ENCODE measurements at regions not wholly inside any gene's neighbourhood (a gene's known extent, or its start where the extent isn't known, plus 50 kb on each side); places are given as distances from the start of the nearest gene placed in this dataset.

GRCh38 chr9:20095430-20096092 lies 306.7 kb upstream of the SLC24A2 start:
- Histone ChIP-seq H3K4me1 (no peaks in the 10 kb centered on the region), H3K27ac (no peak overlapping the region), H3K4me3 (no peak overlapping the region), H3K36me3 (no peaks in the 10 kb centered on the region), H3K27me3 (no peaks in the 10 kb centered on the region), H3K9me3 (peaks cover 0 to 8% (median 4%) of the 10 kb centered on the region in 4 donors)
- no peak for DNase-seq
- intact Hi-C loops (cut with DNase I; ENCODE audit: low total_unique reads): no loop called here
- 68 to 80% (median 75%) methylated on average over 5 of the region's 5 CpGs for WGBS, 5 donors
- TF ChIP-seq POLR2AphosphoS5 (IDR thresholded peaks at IDR 0.05) (no peak), CTCF (IDR thresholded peaks at IDR 0.05) (no peak), EP300 (IDR thresholded peaks at IDR 0.05) (no peak), POLR2A (IDR thresholded peaks at IDR 0.05) (no peak)

GRCh38 chr9:20092561-20092960 lies 303.7 kb upstream of the SLC24A2 start:
- H3K36me3 ChIP-seq: no peaks in the 10 kb centered on the region
- H3K27ac ChIP-seq: no peak overlapping the region
- peaks cover 0 to 11% (median 4%) of the 10 kb centered on the region in 4 donors for H3K9me3 ChIP-seq
- no peaks in the 10 kb centered on the region for H3K4me1 ChIP-seq
- DNase-seq: no peak
- no peak overlapping the region for H3K4me3 ChIP-seq
- TF ChIP-seq EP300 (IDR thresholded peaks at IDR 0.05): no peak
- no peak for TF ChIP-seq POLR2AphosphoS5 (IDR thresholded peaks at IDR 0.05)
- no peak for TF ChIP-seq CTCF (IDR thresholded peaks at IDR 0.05)
- no peak for TF ChIP-seq POLR2A (IDR thresholded peaks at IDR 0.05)
- intact Hi-C loops (cut with DNase I; ENCODE audit: low total_unique reads): no loop called here
- 84 to 94% (median 85%) methylated on average over 1 of the region's 1 CpG for WGBS, 5 donors
- H3K27me3 ChIP-seq: no peaks in the 10 kb centered on the region

GRCh38 chr9:20087481-20087880 lies 298.6 kb upstream of the SLC24A2 start:
- WGBS, 5 donors: 62 to 92% (median 69%) methylated on average over 1 of the region's 1 CpG
- DNase-seq: peak in 1 of 2 donors; percentile 15
- Histone ChIP-seq H3K4me3 (no peak overlapping the region), H3K36me3 (no peaks in the 10 kb centered on the region), H3K27me3 (no peaks in the 10 kb centered on the region), H3K4me1 (no peaks in the 10 kb centered on the region), H3K9me3 (peaks cover 0 to 11% (median 4%) of the 10 kb centered on the region in 4 donors), H3K27ac (no peak overlapping the region)
- TF ChIP-seq POLR2AphosphoS5 (IDR thresholded peaks at IDR 0.05): no peak
- no peak for TF ChIP-seq EP300 (IDR thresholded peaks at IDR 0.05)
- no peak for TF ChIP-seq POLR2A (IDR thresholded peaks at IDR 0.05)
- TF ChIP-seq CTCF (IDR thresholded peaks at IDR 0.05): no peak
- intact Hi-C loops (cut with DNase I; ENCODE audit: low total_unique reads): no loop called here

- H3K4me3 ChIP-seq: no peak overlapping the region
- no peaks in the 10 kb centered on the region for H3K27me3 ChIP-seq
- H3K9me3 ChIP-seq: peaks cover 0 to 4% (median 0%) of the 10 kb centered on the region in 4 donors
- 50 to 66% (median 60%) methylated on average over 1 of the region's 1 CpG for WGBS, 5 donors
- no peak overlapping the region for H3K27ac ChIP-seq
- intact Hi-C loops (cut with DNase I; ENCODE audit: low total_unique reads): no loop called here
- H3K4me1 ChIP-seq: no peaks in the 10 kb centered on the region
- DNase-seq: no peak
- TF ChIP-seq POLR2AphosphoS5 (IDR thresholded peaks at IDR 0.05) (no peak), POLR2A (IDR thresholded peaks at IDR 0.05) (no peak), CTCF (IDR thresholded peaks at IDR 0.05) (no peak), EP300 (IDR thresholded peaks at IDR 0.05) (no peak)
- H3K36me3 ChIP-seq: no peaks in the 10 kb centered on the region
These were observed 297.0 kb upstream of the SLC24A2 start for GRCh38 chr9:20085842-20086241.

All from stomach (tissue), 8 donors.